Thyroid gland (tissue), 4 donors: ENCODE measurements at regions not wholly inside any gene's neighbourhood (a gene's known extent, or its start where the extent isn't known, plus 50 kb on each side); places are given as distances from the start of the nearest gene placed in this dataset.

Experiments
- POLR2A ChIP-seq, 2 donors: fragments of 450-650 bp; IDR thresholded peaks; one replicate each; pipeline ENCODE4 v1.6.1; 2017; ENCODE audit warnings: antibody characterized with exemption in 2 of 2, mild to moderate bottlenecking in 2 of 2, moderate library complexity in 1 of 2
- TF ChIP-seq, protein P1 (sequence below), 6 experiments: fragments of 200-600 bp in 3 of 6; fragments of 450-650 bp in 3 of 6; sonication (generic) in 3 of 6; IDR thresholded peaks; one replicate each; pipeline ENCODE4 v1.5.1; 2016 to 2019; ENCODE audit warnings: antibody characterized with exemption in 6 of 6, mild to moderate bottlenecking in 2 of 6, inconsistent platforms in 1 of 6, moderate library complexity in 1 of 6

DNA sequence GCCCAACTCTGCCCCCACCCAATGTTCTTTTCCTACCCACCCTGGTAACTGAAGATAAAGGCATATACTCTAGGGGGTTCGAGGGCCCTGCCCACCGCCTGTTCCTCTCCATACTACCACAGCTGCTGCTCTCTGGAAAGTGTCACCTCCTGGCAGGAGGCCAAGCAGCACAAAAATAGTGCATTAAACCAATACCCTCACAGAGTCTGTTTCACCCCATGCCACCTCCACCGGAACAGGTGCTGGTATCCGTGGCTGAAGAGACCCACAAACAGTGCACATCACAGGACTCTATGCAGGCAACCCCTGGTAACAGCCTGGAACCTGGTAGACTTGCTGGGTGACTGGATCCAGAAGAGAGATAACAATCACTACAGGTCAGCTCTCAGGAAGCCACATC lies 85.1 kb upstream of the CTSO start:
- TF ChIP-seq, protein P1, sequence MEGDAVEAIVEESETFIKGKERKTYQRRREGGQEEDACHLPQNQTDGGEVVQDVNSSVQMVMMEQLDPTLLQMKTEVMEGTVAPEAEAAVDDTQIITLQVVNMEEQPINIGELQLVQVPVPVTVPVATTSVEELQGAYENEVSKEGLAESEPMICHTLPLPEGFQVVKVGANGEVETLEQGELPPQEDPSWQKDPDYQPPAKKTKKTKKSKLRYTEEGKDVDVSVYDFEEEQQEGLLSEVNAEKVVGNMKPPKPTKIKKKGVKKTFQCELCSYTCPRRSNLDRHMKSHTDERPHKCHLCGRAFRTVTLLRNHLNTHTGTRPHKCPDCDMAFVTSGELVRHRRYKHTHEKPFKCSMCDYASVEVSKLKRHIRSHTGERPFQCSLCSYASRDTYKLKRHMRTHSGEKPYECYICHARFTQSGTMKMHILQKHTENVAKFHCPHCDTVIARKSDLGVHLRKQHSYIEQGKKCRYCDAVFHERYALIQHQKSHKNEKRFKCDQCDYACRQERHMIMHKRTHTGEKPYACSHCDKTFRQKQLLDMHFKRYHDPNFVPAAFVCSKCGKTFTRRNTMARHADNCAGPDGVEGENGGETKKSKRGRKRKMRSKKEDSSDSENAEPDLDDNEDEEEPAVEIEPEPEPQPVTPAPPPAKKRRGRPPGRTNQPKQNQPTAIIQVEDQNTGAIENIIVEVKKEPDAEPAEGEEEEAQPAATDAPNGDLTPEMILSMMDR (IDR thresholded peaks at IDR 0.05) = no peak
- TF ChIP-seq POLR2A (IDR thresholded peaks at IDR 0.05) = no peak
